IMR-90 (cell line): ENCODE measurements at regions not wholly inside any gene's neighbourhood (a gene's known extent, or its start where the extent isn't known, plus 50 kb on each side); places are given as distances from the start of the nearest gene placed in this dataset.

Experiments used
- ATAC-seq: fragments of 200-7000 bp; cut with Tn5 transposase; 2 replicates; pipeline ENCODE4 v1.9.1; 2020; ENCODE audit warnings: low read depth, mild to moderate bottlenecking, moderate library complexity
- BruUV-seq: library from RNA; stranded (reverse); fragments of 400-500 nt; replicated peaks from 2 replicates; lab custom pipeline; 2021; lab: Mats Ljungman, UMichigan
- CTCF ChIA-PET: fragments of 300-600 bp; formaldehyde crosslinking; extraction: SDS; loops from one replicate; lab custom pipeline; 2021; ENCODE audit warnings: antibody characterized with exemption; lab: Yijun Ruan, JAX
- POLR2A ChIA-PET: fragments of 300-600 bp; sonication (Branson Sonifier 250); formaldehyde crosslinking; loops from one replicate; lab custom pipeline; 2022; ENCODE audit warnings: antibody characterized with exemption; ENCODE audit not compliant: unreplicated experiment; lab: Charles Lee
- DNase-seq: peaks from one replicate; pipeline ENCODE4 v3.0.0; 2013
- H2AFZ ChIP-seq: replicated peaks from 2 replicates; pipeline ENCODE3; 2013; ENCODE audit warnings: low read length, mild to moderate bottlenecking; ENCODE audit not compliant: poor library complexity
- H2AK5ac ChIP-seq: 2 replicates; pipeline ENCODE4 v1.6.1; 2013; ENCODE audit warnings: low read depth, low read length, inconsistent platforms
- H2AK9ac ChIP-seq: replicated peaks from 2 replicates; pipeline ENCODE3; 2013; ENCODE audit warnings: mild to moderate bottlenecking, low read depth, low read length, moderate library complexity; ENCODE audit not compliant: poor library complexity
- H2BK120ac ChIP-seq: 2 replicates; pipeline ENCODE4 v1.6.1; 2013; ENCODE audit warnings: low read depth, low read length, inconsistent platforms
- H2BK15ac ChIP-seq: 3 replicates; pipeline ENCODE4 v1.6.1; 2013; ENCODE audit warnings: low read depth, low read length, inconsistent platforms
- H2BK20ac ChIP-seq: 2 replicates; pipeline ENCODE4 v1.6.1; 2013; ENCODE audit warnings: low read depth, mild to moderate bottlenecking, inconsistent platforms, low read length, moderate library complexity
- H2BK5ac ChIP-seq: 2 replicates; pipeline ENCODE4 v1.6.1; 2013; ENCODE audit warnings: mild to moderate bottlenecking, low read depth, low read length, inconsistent platforms; ENCODE audit not compliant: poor library complexity, severe bottlenecking
- H3K14ac ChIP-seq: replicated peaks from 2 replicates; pipeline ENCODE4 v1.6.1; 2013; ENCODE audit warnings: low read depth, low read length, inconsistent platforms
- H3K18ac ChIP-seq: 2 replicates; pipeline ENCODE4 v1.6.1; 2013; ENCODE audit warnings: low read depth, low read length, control low read depth
- H3K23ac ChIP-seq: 2 replicates; pipeline ENCODE4 v1.6.1; 2013; ENCODE audit warnings: low read depth, low read length, inconsistent platforms
- H3K27ac ChIP-seq: 2 replicates; pipeline ENCODE4 v1.5.1; 2013; ENCODE audit warnings: mild to moderate bottlenecking, control low read depth, low read length; ENCODE audit not compliant: insufficient read depth
- H3K27me3 ChIP-seq: 2 replicates; pipeline ENCODE4 v1.6.1; 2013; ENCODE audit warnings: low read length; ENCODE audit not compliant: control insufficient read depth, insufficient read depth
- H3K36me3 ChIP-seq: 2 replicates; pipeline ENCODE4 v1.6.1; 2013; ENCODE audit warnings: low read length, mixed read lengths; ENCODE audit not compliant: control insufficient read depth, insufficient read depth
- H3K4ac ChIP-seq: 2 replicates; pipeline ENCODE4 v1.6.1; 2013; ENCODE audit warnings: low read depth, low read length, inconsistent platforms
- H3K4me1 ChIP-seq: 2 replicates; pipeline ENCODE4 v1.6.1; 2013; ENCODE audit warnings: low read length, mixed read lengths; ENCODE audit not compliant: control insufficient read depth, insufficient read depth
- H3K4me2 ChIP-seq: 2 replicates; pipeline ENCODE4 v1.6.1; 2013; ENCODE audit warnings: low read depth, mild to moderate bottlenecking, control low read depth, low read length, moderate library complexity
- H3K4me3 ChIP-seq: 2 replicates; pipeline ENCODE4 v1.5.1; 2013; ENCODE audit warnings: low read depth, mild to moderate bottlenecking, control low read depth, low read length, moderate library complexity; ENCODE audit not compliant: insufficient read depth
- H3K56ac ChIP-seq: 2 replicates; pipeline ENCODE4 v1.6.1; 2013; ENCODE audit warnings: low read length, inconsistent platforms; ENCODE audit not compliant: insufficient read depth; ENCODE audit errors: extremely low read depth
- H3K79me1 ChIP-seq, 2 experiments: 2 replicates each; pipeline ENCODE4 v1.6.1; 2013; ENCODE audit warnings: low read length in 2 of 2, inconsistent platforms in 1 of 2, low read depth in 1 of 2
- H3K9ac ChIP-seq: 2 replicates; pipeline ENCODE4 v1.6.1; 2013; ENCODE audit warnings: low read depth, low read length, control low read depth
- H3K9me1 ChIP-seq: 2 replicates; pipeline ENCODE4 v1.6.1; 2013; ENCODE audit warnings: low read length, inconsistent platforms; ENCODE audit not compliant: insufficient read depth
- H3K9me3 ChIP-seq: 2 replicates; pipeline ENCODE4 v1.6.1; 2013; ENCODE audit warnings: low read length; ENCODE audit not compliant: control insufficient read depth, insufficient read depth
- H4K20me1 ChIP-seq: 2 replicates; pipeline ENCODE4 v1.6.1; 2013; ENCODE audit warnings: low read length, inconsistent platforms; ENCODE audit not compliant: insufficient read depth
- H4K5ac ChIP-seq: 2 replicates; pipeline ENCODE4 v1.6.1; 2013; ENCODE audit warnings: mild to moderate bottlenecking, low read depth, low read length, control low read depth
- H4K8ac ChIP-seq, 2 experiments: 2 replicates each; pipeline ENCODE4 v1.6.1; 2013; ENCODE audit warnings: low read depth in 2 of 2, low read length in 2 of 2, control low read depth in 1 of 2, inconsistent platforms in 1 of 2
- H4K91ac ChIP-seq: 2 replicates; pipeline ENCODE4 v1.6.1; 2013; ENCODE audit warnings: low read depth, low read length, inconsistent platforms; ENCODE audit not compliant: insufficient read depth
- BHLHE40 ChIP-seq: fragments of 150-350 bp; IDR thresholded peaks from 2 replicates; pipeline ENCODE4 v1.6.1; 2016; ENCODE audit warnings: mild to moderate bottlenecking, low read depth, low read length
- CEBPB ChIP-seq: IDR thresholded peaks from 2 replicates; pipeline ENCODE4 v1.6.1; 2012; ENCODE audit warnings: low read depth, low read length, improper control_type of control experiment
- CHD1 ChIP-seq: IDR thresholded peaks from 2 replicates; pipeline ENCODE4 v1.6.1; 2012; ENCODE audit warnings: low read depth, low read length, improper control_type of control experiment
- ELK1 ChIP-seq: fragments of 150-350 bp; IDR thresholded peaks from 2 replicates; pipeline ENCODE4 v1.6.1; 2016; ENCODE audit warnings: low read depth, mild to moderate bottlenecking, low read length, moderate library complexity, borderline replicate concordance
- FOS ChIP-seq: fragments of 150-350 bp; IDR thresholded peaks from 2 replicates; pipeline ENCODE4 v1.6.1; 2016; ENCODE audit warnings: low read depth, low read length
- MAFK ChIP-seq: IDR thresholded peaks from 2 replicates; pipeline ENCODE4 v1.6.1; 2012; ENCODE audit warnings: low read depth, low read length, improper control_type of control experiment
- MAZ ChIP-seq: IDR thresholded peaks from 2 replicates; pipeline ENCODE4 v1.6.1; 2012; ENCODE audit warnings: low read depth, mild to moderate bottlenecking, low read length, improper control_type of control experiment, moderate library complexity, borderline replicate concordance
- MXI1 ChIP-seq: IDR thresholded peaks from 2 replicates; pipeline ENCODE4 v1.6.1; 2012; ENCODE audit warnings: low read depth, mild to moderate bottlenecking, low read length, moderate library complexity, borderline replicate concordance
- NFE2L2 ChIP-seq: fragments of 150-350 bp; IDR thresholded peaks from 2 replicates; pipeline ENCODE4 v1.6.1; 2016; ENCODE audit warnings: low read depth, mild to moderate bottlenecking, low read length
- POLR2A ChIP-seq: IDR thresholded peaks from 2 replicates; pipeline ENCODE4 v1.6.1; 2012; ENCODE audit warnings: mild to moderate bottlenecking, low read depth, low read length
- RAD21 ChIP-seq: IDR thresholded peaks from 2 replicates; pipeline ENCODE4 v1.6.1; 2012; ENCODE audit warnings: low read length, improper control_type of control experiment
- RCOR1 ChIP-seq: IDR thresholded peaks from 2 replicates; pipeline ENCODE4 v1.6.1; 2012; ENCODE audit warnings: mild to moderate bottlenecking, low read length, improper control_type of control experiment; ENCODE audit not compliant: insufficient replicate concordance
- RFX5 ChIP-seq: IDR thresholded peaks from 2 replicates; pipeline ENCODE4 v1.8.0; 2012; ENCODE audit warnings: low read depth, mild to moderate bottlenecking, low read length, moderate library complexity
- SMC3 ChIP-seq: fragments of 150-350 bp; IDR thresholded peaks from 2 replicates; pipeline ENCODE4 v1.6.1; 2016; ENCODE audit warnings: low read depth, mild to moderate bottlenecking, antibody characterized with exemption, low read length, moderate library complexity
- USF2 ChIP-seq: fragments of 150-350 bp; IDR thresholded peaks from 2 replicates; pipeline ENCODE4 v1.6.1; 2017; ENCODE audit warnings: mild to moderate bottlenecking, antibody characterized with exemption, low read length, low read depth
- WGBS, 2 experiments: methylation state at CpG; one replicate each; pipeline versions ENCODE4 v1.1.5 to v1.1.7; 2013; ENCODE audit warnings: missing lambda C conversion rate in 2 of 2; ENCODE audit not compliant: insufficient read length in 1 of 2; ENCODE audit errors: extremely low coverage in 2 of 2; 5-methylcytosine and 5-hydroxymethylcytosine counted together
- dilution Hi-C: fragments of 300-500 bp; cut with HindIII; formaldehyde crosslinking; loops from one replicate; pipeline ENCODE4 v1.14.3; 2018; ENCODE audit warnings: low sequenced_read_pairs; ENCODE audit not compliant: unreplicated experiment
- in situ Hi-C: fragments of 300-500 bp; cut with MboI; formaldehyde crosslinking; loops from 3 replicates; pipeline ENCODE4 v1.14.3; 2019; ENCODE audit warnings: low sequenced_read_pairs, inconsistent platforms, mixed read lengths
- intact Hi-C: fragments of 100-400 bp; cut with micrococcal nuclease; formaldehyde crosslinking; loops from 2 replicates; pipeline ENCODE4 v1.10.0; 2022
- TF ChIP-seq, protein P1 (sequence below): conservative IDR thresholded peaks from 2 replicates; pipeline ENCODE4 v1.5.1; 2012; ENCODE audit warnings: mild to moderate bottlenecking, low read depth, low read length, improper control_type of control experiment

DNA sequence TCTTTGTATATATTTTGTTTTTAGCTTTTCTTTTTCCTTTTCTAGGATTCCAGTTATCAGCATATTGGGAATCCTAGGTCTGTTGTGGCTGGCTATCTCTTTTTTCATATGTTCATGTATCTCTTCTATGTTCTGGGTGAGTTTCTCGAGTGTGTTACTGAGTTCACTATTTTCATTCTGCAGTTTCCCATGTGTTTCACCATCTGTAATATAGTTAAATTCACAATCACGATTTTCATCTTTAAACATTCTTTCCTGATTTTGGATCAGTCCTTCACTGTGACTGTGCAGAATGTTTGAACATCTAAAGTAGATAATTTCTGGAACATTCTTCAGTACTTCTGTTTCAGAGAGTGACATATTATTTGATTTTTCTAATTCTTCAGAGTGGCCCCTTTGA, 862.1 kb downstream of the OLFM4 start:
- ATAC-seq, result no peak
- Histone ChIP-seq H3K4me2 (no peak overlapping the region), H3K4ac (no peak overlapping the region), H3K9ac (no peak overlapping the region), H3K23ac (no peak overlapping the region), H3K14ac (no peak overlapping the region), H2BK120ac (no peak overlapping the region), H2BK5ac (no peak overlapping the region), H2AK5ac (no peak overlapping the region), H3K9me3 (no peaks in the 10 kb centered on the region; the same call in 1 of the 2 replicates), H3K27me3 (no peaks in the 10 kb centered on the region), H3K18ac (no peak overlapping the region), H4K91ac (no peak overlapping the region), H3K56ac (no peak overlapping the region), H2BK15ac (no peak overlapping the region), H3K4me3 (no peak overlapping the region), H3K9me1 (no peaks in the 10 kb centered on the region), H3K36me3 (no peaks in the 10 kb centered on the region), H3K27ac (no peak overlapping the region), H3K79me1 (no peaks in the 10 kb centered on the region), H4K8ac (no peak overlapping the region), H3K4me1 (no peaks in the 10 kb centered on the region), H2AK9ac (no peak overlapping the region), H4K5ac (no peak overlapping the region), H4K20me1 (no peaks in the 10 kb centered on the region), H2AFZ (no peak overlapping the region), H2BK20ac (no peak overlapping the region)
- in situ Hi-C loops, result no loop called here
- CTCF ChIA-PET, result interaction anchor here (0.6 kb wide), 1 partner anchor 23 kb away, joined by 4 read pairs; no protein-coding TSS in a partner anchor
- POLR2A ChIA-PET, result no interaction called here
- TF ChIP-seq MAFK (no peak), RAD21 (no peak), NFE2L2 (no peak), RFX5 (no peak), BHLHE40 (no peak), FOS (no peak), RCOR1 (no peak), MXI1 (no peak), CHD1 (no peak), ELK1 (no peak), USF2 (no peak), CEBPB (no peak), MAZ (no peak), POLR2A (no peak), SMC3 (no peak)
- TF ChIP-seq, protein P1, sequence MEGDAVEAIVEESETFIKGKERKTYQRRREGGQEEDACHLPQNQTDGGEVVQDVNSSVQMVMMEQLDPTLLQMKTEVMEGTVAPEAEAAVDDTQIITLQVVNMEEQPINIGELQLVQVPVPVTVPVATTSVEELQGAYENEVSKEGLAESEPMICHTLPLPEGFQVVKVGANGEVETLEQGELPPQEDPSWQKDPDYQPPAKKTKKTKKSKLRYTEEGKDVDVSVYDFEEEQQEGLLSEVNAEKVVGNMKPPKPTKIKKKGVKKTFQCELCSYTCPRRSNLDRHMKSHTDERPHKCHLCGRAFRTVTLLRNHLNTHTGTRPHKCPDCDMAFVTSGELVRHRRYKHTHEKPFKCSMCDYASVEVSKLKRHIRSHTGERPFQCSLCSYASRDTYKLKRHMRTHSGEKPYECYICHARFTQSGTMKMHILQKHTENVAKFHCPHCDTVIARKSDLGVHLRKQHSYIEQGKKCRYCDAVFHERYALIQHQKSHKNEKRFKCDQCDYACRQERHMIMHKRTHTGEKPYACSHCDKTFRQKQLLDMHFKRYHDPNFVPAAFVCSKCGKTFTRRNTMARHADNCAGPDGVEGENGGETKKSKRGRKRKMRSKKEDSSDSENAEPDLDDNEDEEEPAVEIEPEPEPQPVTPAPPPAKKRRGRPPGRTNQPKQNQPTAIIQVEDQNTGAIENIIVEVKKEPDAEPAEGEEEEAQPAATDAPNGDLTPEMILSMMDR, result no peak
- no CpG with 5 or more reads among the region's 2 CpGs for WGBS, 2 experiments
- no peak for DNase-seq
- intact Hi-C loops, result no loop called here
- BruUV-seq, result no TSS peak
- dilution Hi-C loops, result no loop called here
